ENCODE measurements at regions not wholly inside any gene's neighbourhood (a gene's known extent, or its start where the extent isn't known, plus 50 kb on each side); places are given as distances from the start of the nearest gene placed in this dataset.

GRCh38 chr22:22038178-22038880 lies 55.7 kb upstream of the TOP3B start:
- no peaks in the 10 kb centered on the region for H3K4me1 ChIP-seq (ENCODE audit: insufficient read depth, low read length, poor library complexity, severe bottlenecking)
- no TSS peak for BruUV-seq (replicated peaks)
- peaks cover 6% of the 10 kb centered on the region for H3K27me3 ChIP-seq (replicated peaks; ENCODE audit: insufficient read depth, low read depth, low read length, poor library complexity)
- intact Hi-C loops (cut with micrococcal nuclease; ENCODE audit: unreplicated experiment), result no loop called here
- no peaks in the 10 kb centered on the region for H3K36me3 ChIP-seq (ENCODE audit: insufficient read depth, low read length, poor library complexity, severe bottlenecking)
- DNase-seq (ENCODE audit: low spot score), result no peak
- H3K9me3 ChIP-seq (ENCODE audit: low read depth, low read length, poor library complexity, severe bottlenecking), result no peaks in the 10 kb centered on the region
- H3K27ac ChIP-seq (ENCODE audit: low read depth, low read length, poor library complexity, severe bottlenecking), result no peak overlapping the region
- TF ChIP-seq EZH2 (IDR thresholded peaks at IDR 0.05; ENCODE audit: borderline replicate concordance, low read depth, low read length, poor library complexity, severe bottlenecking) (no peak), CTCF (conservative IDR thresholded peaks at IDR 0.05; ENCODE audit: low read depth, low read length) (no peak)
- H3K4me3 ChIP-seq (ENCODE audit: low read depth, low read length, poor library complexity, severe bottlenecking), result no peak overlapping the region
- POLR2A ChIA-PET (ENCODE audit: low non-redundant PET), result no interaction called here
- CTCF ChIA-PET, result no interaction called here

DNA sequence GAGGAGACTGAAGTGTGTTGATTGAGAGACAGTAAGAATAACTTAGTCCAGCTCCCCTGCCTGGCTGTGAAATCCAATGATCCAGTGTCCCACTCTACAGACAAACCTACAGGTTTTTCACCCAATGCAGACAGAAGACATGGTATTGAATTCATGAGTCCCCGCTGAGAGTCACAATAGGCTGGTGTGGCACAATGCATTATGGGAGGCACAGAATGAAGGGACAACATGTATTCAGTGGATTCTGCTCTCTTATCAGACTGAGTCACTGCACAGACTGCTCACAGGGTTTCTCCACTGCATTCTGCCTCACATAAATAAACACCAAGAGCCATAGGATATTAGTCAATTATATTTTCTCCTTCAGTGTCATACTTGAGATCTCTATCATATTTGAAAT lies 55.2 kb upstream of the TOP3B start:
- TF ChIP-seq CTCF (conservative IDR thresholded peaks at IDR 0.05; ENCODE audit: low read depth, low read length), result no peak
- TF ChIP-seq EZH2 (IDR thresholded peaks at IDR 0.05; ENCODE audit: borderline replicate concordance, low read depth, low read length, poor library complexity, severe bottlenecking), result no peak
- DNase-seq (ENCODE audit: low spot score), result peak; percentile 65
- BruUV-seq (replicated peaks), result no TSS peak
- Histone ChIP-seq H3K27ac (ENCODE audit: low read depth, low read length, poor library complexity, severe bottlenecking) (no peak overlapping the region), H3K27me3 (replicated peaks; ENCODE audit: insufficient read depth, low read depth, low read length, poor library complexity) (peaks cover 6% of the 10 kb centered on the region), H3K4me3 (ENCODE audit: low read depth, low read length, poor library complexity, severe bottlenecking) (no peak overlapping the region), H3K36me3 (ENCODE audit: insufficient read depth, low read length, poor library complexity, severe bottlenecking) (no peaks in the 10 kb centered on the region), H3K9me3 (ENCODE audit: low read depth, low read length, poor library complexity, severe bottlenecking) (no peaks in the 10 kb centered on the region), H3K4me1 (ENCODE audit: insufficient read depth, low read length, poor library complexity, severe bottlenecking) (no peaks in the 10 kb centered on the region)
- intact Hi-C loops (cut with micrococcal nuclease; ENCODE audit: unreplicated experiment), result no loop called here
- POLR2A ChIA-PET (ENCODE audit: low non-redundant PET), result no interaction called here
- CTCF ChIA-PET, result no interaction called here

GRCh38 chr22:22037229-22037628 lies 54.6 kb upstream of the TOP3B start:
- Histone ChIP-seq H3K27ac (ENCODE audit: low read depth, low read length, poor library complexity, severe bottlenecking) (no peak overlapping the region), H3K9me3 (ENCODE audit: low read depth, low read length, poor library complexity, severe bottlenecking) (no peaks in the 10 kb centered on the region), H3K4me1 (ENCODE audit: insufficient read depth, low read length, poor library complexity, severe bottlenecking) (no peaks in the 10 kb centered on the region), H3K4me3 (ENCODE audit: low read depth, low read length, poor library complexity, severe bottlenecking) (no peak overlapping the region), H3K27me3 (replicated peaks; ENCODE audit: insufficient read depth, low read depth, low read length, poor library complexity) (peaks cover 6% of the 10 kb centered on the region), H3K36me3 (ENCODE audit: insufficient read depth, low read length, poor library complexity, severe bottlenecking) (no peaks in the 10 kb centered on the region)
- no peak for DNase-seq (ENCODE audit: low spot score)
- intact Hi-C loops (cut with micrococcal nuclease; ENCODE audit: unreplicated experiment), result no loop called here
- POLR2A ChIA-PET (ENCODE audit: low non-redundant PET), result no interaction called here
- no TSS peak for BruUV-seq (replicated peaks)
- TF ChIP-seq CTCF (conservative IDR thresholded peaks at IDR 0.05; ENCODE audit: low read depth, low read length) (no peak), EZH2 (IDR thresholded peaks at IDR 0.05; ENCODE audit: borderline replicate concordance, low read depth, low read length, poor library complexity, severe bottlenecking) (no peak)
- CTCF ChIA-PET, result no interaction called here

Measured in A673 (cell line).